K562 (cell line): ENCODE measurements at regions not wholly inside any gene's neighbourhood (a gene's known extent, or its start where the extent isn't known, plus 50 kb on each side); places are given as distances from the start of the nearest gene placed in this dataset.
"Not testable (repeated sequence)": the region's sequence is repeated elsewhere in the genome, so short reads cannot be mapped to it uniquely, and the experiment has no call there.

Experiments used
- ATAC-seq: fragments of 200-7000 bp; cut with Tn5 transposase; 3 replicates; pipeline ENCODE4 v1.9.1; 2020; ENCODE audit warnings: moderate library complexity
- BruUV-seq: library from RNA; stranded (reverse); fragments of 400-500 nt; replicated peaks from 2 replicates; lab custom pipeline; 2021; lab: Mats Ljungman, UMichigan
- CTCF ChIA-PET: fragments of 300-600 bp; formaldehyde crosslinking; extraction: SDS; loops from one replicate; lab custom pipeline; 2021; ENCODE audit warnings: low intra/inter-chr PET ratio; lab: Yijun Ruan, JAX
- POLR2A ChIA-PET: fragments of 300-600, 350-650 bp; sonication (Branson Sonifier 250); formaldehyde crosslinking; extraction: SDS; loops from one replicate; lab custom pipeline; 2021; ENCODE audit warnings: antibody characterized with exemption, inconsistent platforms; lab: Yijun Ruan, JAX
- DNase-seq, 4 experiments: peaks; one replicate each; pipeline versions ENCODE4 v3.0.0 to v3.0.0-alpha.2; 2011 to 2018; ENCODE audit warnings: low spot score in 3 of 4, mixed read lengths in 3 of 4; ENCODE audit errors: extremely low read depth in 1 of 4
- FAIRE-seq: peaks from 2 replicates; lab custom pipeline; 2011; peaks lifted over from hg19 to GRCh38; lab: Jason Lieb, UNC
- H2AFZ ChIP-seq: 2 replicates; pipeline ENCODE4 v1.6.0; 2011; ENCODE audit warnings: low read depth, low read length, control low read depth, inconsistent platforms
- H3K27ac ChIP-seq: fragments of 200-600 bp; 3 replicates; pipeline ENCODE4 v1.8.0; 2011; ENCODE audit warnings: low read depth, mild to moderate bottlenecking, control low read depth, inconsistent platforms, low read length, moderate library complexity, mixed read lengths; ENCODE audit errors: extremely low read depth
- H3K27me3 ChIP-seq, 2 experiments: fragments of 300-600 bp in 1 of 2; 2 replicates in 1 of 2; 3 replicates in 1 of 2; pipeline versions ENCODE4 v1.6.0 to v1.8.0; 2011; ENCODE audit warnings: inconsistent platforms in 2 of 2, low read length in 2 of 2, mild to moderate bottlenecking in 1 of 2, mixed read lengths in 1 of 2, moderate library complexity in 1 of 2; ENCODE audit not compliant: control insufficient read depth in 2 of 2, insufficient read depth in 2 of 2
- H3K36me3 ChIP-seq: fragments of 300-600 bp; 3 replicates; pipeline ENCODE4 v1.8.0; 2011; ENCODE audit warnings: mild to moderate bottlenecking, low read length, inconsistent platforms; ENCODE audit not compliant: control insufficient read depth, insufficient read depth
- H3K4me1 ChIP-seq, 2 experiments: fragments of 200-600 bp in 1 of 2; replicated peaks in 1 of 2; 2 replicates in 1 of 2; 3 replicates in 1 of 2; pipeline versions ENCODE4 v1.5.1 to v1.8.0; 2011; ENCODE audit warnings: inconsistent platforms in 2 of 2, low read length in 2 of 2, mild to moderate bottlenecking in 1 of 2, mixed read lengths in 1 of 2, moderate library complexity in 1 of 2; ENCODE audit not compliant: control insufficient read depth in 2 of 2, insufficient read depth in 2 of 2
- H3K4me2 ChIP-seq: 2 replicates; pipeline ENCODE4 v1.6.1; 2011; ENCODE audit warnings: low read length, control low read depth, inconsistent platforms, mixed read lengths; ENCODE audit not compliant: insufficient read depth
- H3K4me3 ChIP-seq: fragments of 200-600 bp; sonication (generic), shearing (Covaris generic); 2 replicates; pipeline ENCODE4 v1.5.1; 2016; ENCODE audit warnings: control low read depth, inconsistent platforms
- H3K79me2 ChIP-seq: fragments of 200-600 bp; 3 replicates; pipeline ENCODE4 v1.8.0; 2011; ENCODE audit warnings: low read length, inconsistent platforms; ENCODE audit not compliant: control insufficient read depth, insufficient read depth
- H3K9ac ChIP-seq, 2 experiments: 2 replicates each; pipeline versions ENCODE4 v1.6.0 to v1.6.1; 2011; ENCODE audit warnings: low read depth in 2 of 2, low read length in 2 of 2, control low read depth in 1 of 2, inconsistent platforms in 1 of 2, mild to moderate bottlenecking in 1 of 2, mixed read lengths in 1 of 2; ENCODE audit not compliant: insufficient read depth in 1 of 2
- H3K9me1 ChIP-seq: one replicate; pipeline ENCODE4 v1.6.0; 2011; ENCODE audit warnings: inconsistent platforms, mild to moderate bottlenecking, low read length, moderate library complexity; ENCODE audit not compliant: control insufficient read depth, insufficient read depth
- H3K9me3 ChIP-seq: replicated peaks from 2 replicates; pipeline ENCODE4 v1.5.1; 2011; ENCODE audit warnings: low read depth, low read length, inconsistent platforms; ENCODE audit not compliant: control insufficient read depth, insufficient read depth
- H4K20me1 ChIP-seq: replicated peaks from 2 replicates; pipeline ENCODE4 v1.6.1; 2011; ENCODE audit warnings: low read length, inconsistent platforms, mixed read lengths; ENCODE audit not compliant: control insufficient read depth, insufficient read depth
- CTCF ChIP-seq, 3 experiments: IDR thresholded peaks in 2 of 3; conservative IDR thresholded peaks in 1 of 3; 2 replicates each; pipeline ENCODE4 v1.5.1; 2011 to 2012; ENCODE audit warnings: low read length in 3 of 3, mild to moderate bottlenecking in 3 of 3, control low read depth in 2 of 3, improper control_type of control experiment in 1 of 3, inconsistent platforms in 1 of 3, low read depth in 1 of 3, mixed read lengths in 1 of 3, moderate library complexity in 1 of 3; ENCODE audit not compliant: insufficient read depth in 2 of 3
- ZBTB7A ChIP-seq: IDR thresholded peaks from 2 replicates; pipeline ENCODE4 v1.6.1; 2011; ENCODE audit warnings: low read depth, mild to moderate bottlenecking, low read length, moderate library complexity, borderline replicate concordance; ENCODE audit not compliant: control insufficient read depth
- WGBS: fragments of 100-300 bp; shearing (Covaris generic); methylation state at CpG from one replicate; pipeline ENCODE4 v1.1.6; 2016; ENCODE audit warnings: low coverage, mixed read lengths; ENCODE audit not compliant: insufficient coverage; ENCODE audit errors: missing lambda C conversion rate; 5-methylcytosine and 5-hydroxymethylcytosine counted together
- in situ Hi-C: fragments of 300-500 bp; cut with MboI; formaldehyde crosslinking; loops from 4 replicates; pipeline ENCODE4 v1.15.0; 2018; ENCODE audit warnings: inconsistent platforms, mixed read lengths
- intact Hi-C: fragments of 100-400 bp; cut with micrococcal nuclease; formaldehyde crosslinking; loops from 2 replicates; pipeline ENCODE4 v1.14.2; 2022
- TF ChIP-seq, protein P1 (sequence below): sonication (generic); formaldehyde crosslinking; IDR thresholded peaks from 2 replicates; pipeline ENCODE4 v1.8.0; 2022; ENCODE audit warnings: missing genetic modification reagents, mild to moderate bottlenecking, moderate library complexity, borderline replicate concordance

DNA sequence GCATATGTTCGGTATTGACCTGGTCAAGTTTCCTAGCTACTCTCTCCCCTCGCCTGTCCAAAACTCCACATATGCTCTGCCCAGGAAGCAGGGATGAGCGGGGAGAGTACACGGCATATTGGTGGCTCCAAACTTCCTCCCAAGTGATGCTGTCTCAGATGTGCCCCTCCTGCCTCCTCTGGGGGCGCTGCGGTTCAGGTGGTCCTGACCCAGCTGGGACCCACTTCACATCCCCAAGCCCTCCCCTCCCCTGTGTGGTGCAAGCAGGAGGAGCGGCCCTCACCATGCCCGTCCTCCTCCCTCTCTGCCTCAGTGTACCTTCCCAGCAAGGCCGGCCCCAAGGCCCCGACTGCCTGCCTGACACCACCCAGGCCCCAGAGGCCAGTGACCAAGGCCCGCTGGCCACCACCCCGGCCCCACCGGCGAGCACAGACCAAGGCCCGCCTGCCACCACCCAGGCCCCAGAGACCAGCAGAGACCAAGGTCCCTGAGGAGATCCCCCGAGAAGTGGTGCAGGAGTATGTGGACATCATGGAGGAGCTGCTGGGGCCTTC lies 56.5 kb upstream of the ASAH2B start:
- in situ Hi-C loops, H3K9ac ChIP-seq, H3K9me3 ChIP-seq, H3K27ac ChIP-seq, H3K4me2 ChIP-seq, FAIRE-seq, H3K27me3 ChIP-seq, ATAC-seq, POLR2A ChIA-PET, intact Hi-C loops, H3K9me1 ChIP-seq, H2AFZ ChIP-seq, CTCF ChIA-PET, BruUV-seq, H3K79me2 ChIP-seq, H3K36me3 ChIP-seq, H3K4me3 ChIP-seq, H4K20me1 ChIP-seq: not testable (repeated sequence)
- WGBS, result 32% methylated on average over 2 of the region's 16 CpGs
- DNase-seq, result peak in 3 of 4 experiments; percentile 22 to 32 (median 29)
- TF ChIP-seq, protein P1, sequence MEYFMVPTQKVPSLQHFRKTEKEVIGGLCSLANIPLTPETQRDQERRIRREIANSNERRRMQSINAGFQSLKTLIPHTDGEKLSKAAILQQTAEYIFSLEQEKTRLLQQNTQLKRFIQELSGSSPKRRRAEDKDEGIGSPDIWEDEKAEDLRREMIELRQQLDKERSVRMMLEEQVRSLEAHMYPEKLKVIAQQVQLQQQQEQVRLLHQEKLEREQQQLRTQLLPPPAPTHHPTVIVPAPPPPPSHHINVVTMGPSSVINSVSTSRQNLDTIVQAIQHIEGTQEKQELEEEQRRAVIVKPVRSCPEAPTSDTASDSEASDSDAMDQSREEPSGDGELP (CRISPR knock-in tag), result 0 out of 2 replicates have a peak, but pooled peaks have one; percentile 11
- TF ChIP-seq CTCF (IDR thresholded peaks at IDR 0.05 in 2 of 3, conservative IDR thresholded peaks at IDR 0.05 in 1 of 3; ENCODE audit: insufficient read depth in 2 of 3, low read depth in 1 of 3, low read length in 3 of 3) (peak in 2 of 3 experiments; percentile 15 to 26; a peak in 1 of 6 replicates), ZBTB7A (peak; percentile 69; the same call in 1 of the 2 replicates)
- H3K4me1 ChIP-seq, result peaks cover 0 to 11% of the 10 kb centered on the region in 2 experiments; a peak in 1 of 5 replicates

DNA sequence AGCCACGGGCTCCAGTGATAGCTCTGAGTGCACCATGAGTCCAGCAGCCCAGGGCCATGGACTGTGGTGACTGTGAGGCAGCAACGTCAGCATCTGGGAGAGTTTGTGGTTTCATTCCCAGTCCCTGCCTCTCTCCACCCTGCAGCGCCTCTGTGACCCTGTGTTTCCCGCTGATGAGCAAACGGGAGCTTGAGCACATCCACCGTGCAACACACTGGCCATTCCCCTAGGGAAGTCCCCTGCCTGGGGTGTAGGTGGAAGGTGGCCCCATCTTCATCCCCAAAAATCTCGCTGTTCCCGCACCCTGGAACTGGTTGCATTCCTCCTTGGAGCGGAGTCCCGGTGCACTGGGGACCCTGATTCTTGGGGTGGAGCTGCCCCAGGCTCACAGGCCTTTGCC lies 56.9 kb upstream of the SGMS1 start:
- H3K4me3 ChIP-seq, CTCF ChIA-PET, POLR2A ChIA-PET, H3K79me2 ChIP-seq, H4K20me1 ChIP-seq, H3K9ac ChIP-seq, H3K4me2 ChIP-seq, H3K36me3 ChIP-seq, FAIRE-seq, DNase-seq, H3K9me3 ChIP-seq, H3K9me1 ChIP-seq, H2AFZ ChIP-seq, in situ Hi-C loops, BruUV-seq, ATAC-seq, H3K27ac ChIP-seq, H3K27me3 ChIP-seq, intact Hi-C loops: not testable (repeated sequence)
- 30% methylated on average over 9 of the region's 10 CpGs for WGBS
- peaks cover 0 to 11% of the 10 kb centered on the region in 2 experiments; a peak in 2 of 5 replicates for H3K4me1 ChIP-seq
